Globus pallidus (tissue), 1 donor: ENCODE measurements at regions not wholly inside any gene's neighbourhood (a gene's known extent, or its start where the extent isn't known, plus 50 kb on each side); places are given as distances from the start of the nearest gene placed in this dataset.

Experiments
- DNase-seq: peaks from one replicate; pipeline ENCODE4 v3.0.0-alpha.2; 2015; ENCODE audit warnings: low spot score

DNA sequence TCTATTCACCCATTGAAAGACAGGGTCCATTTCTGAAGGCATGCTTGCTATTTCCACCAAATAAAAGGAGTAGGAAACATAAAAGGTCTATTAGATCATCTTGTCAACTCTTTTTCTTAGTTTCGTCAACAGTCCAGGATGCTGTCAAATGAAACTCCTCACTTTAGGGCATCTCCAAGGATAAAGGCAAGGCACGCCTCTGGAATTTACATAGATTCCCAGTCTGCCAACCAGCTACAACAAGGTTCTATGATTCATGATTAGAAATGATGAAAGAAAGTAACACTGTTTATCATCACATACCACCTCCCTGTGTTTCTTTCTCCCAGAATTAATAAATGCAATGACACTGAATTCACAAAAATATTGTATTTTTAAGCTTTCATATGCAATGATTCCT lies 636.3 kb downstream of the LTN1 start:
- DNase-seq: no peak

DNA sequence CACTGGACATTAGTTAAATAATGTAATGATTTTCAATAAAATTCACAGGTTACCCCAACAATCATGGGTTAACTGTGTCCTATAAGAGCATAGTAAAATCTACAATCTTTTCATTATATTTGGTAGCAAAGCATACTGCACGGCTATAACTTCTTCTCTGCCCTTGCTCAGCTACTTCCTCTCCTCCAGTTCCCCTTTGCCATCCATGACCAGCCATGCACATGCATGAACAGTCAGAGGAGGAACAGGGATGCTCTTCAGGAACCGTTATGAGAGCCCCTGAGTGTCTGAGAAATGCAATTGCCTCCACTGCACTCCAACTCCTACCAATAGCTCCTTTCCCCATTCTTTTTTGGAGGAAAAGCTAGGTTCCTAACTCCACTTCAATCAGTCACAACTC lies 646.7 kb downstream of the LTN1 start:
- no peak for DNase-seq

DNA sequence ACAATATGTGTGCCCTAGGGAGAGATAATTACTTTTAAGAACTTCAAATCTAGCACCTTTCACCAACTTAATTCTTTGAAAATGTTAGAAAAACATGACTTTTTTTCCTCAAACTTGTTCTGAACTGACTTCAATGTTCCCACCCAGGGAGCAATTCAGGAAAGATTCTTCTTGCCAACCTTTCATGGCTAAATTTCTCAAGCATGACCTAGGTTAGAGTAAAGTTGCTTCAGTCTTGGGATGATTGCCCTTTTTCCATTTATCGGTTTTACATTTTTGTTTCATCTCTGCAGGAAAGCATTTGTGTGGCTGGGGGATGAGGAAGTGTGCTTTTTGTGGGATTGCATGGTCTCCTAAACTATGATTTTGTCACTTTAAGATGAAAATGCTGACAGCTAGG lies 647.7 kb downstream of the LTN1 start:
- no peak for DNase-seq

DNA sequence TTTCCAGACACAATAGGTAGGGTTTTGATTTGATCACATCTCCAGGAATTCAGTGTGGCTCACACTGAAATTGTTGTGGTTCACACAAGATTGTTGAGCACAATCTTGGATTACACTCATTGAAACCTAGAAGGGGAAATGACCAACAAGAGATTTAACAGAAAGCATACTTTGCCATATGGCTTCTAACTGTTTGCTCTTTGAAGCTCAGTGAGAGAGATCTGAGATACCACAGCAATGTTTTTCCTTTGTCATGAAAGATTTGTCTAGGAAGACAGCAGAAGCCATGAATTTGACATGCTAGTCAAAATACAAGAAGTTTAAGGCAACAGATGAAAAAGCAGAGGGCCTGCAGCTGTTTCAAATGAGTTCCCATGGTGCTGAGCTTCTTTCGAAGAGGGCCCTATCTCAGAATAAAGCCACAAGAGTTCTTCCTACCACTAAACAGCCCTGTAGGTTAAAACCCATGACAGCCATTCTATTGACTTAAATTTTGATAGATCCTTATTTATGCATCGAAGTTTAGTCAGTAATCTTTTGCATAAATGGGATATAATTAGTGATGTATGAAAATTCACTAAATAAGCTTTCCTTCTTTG lies 650.4 kb downstream of the LTN1 start:
- no peak for DNase-seq

DNA sequence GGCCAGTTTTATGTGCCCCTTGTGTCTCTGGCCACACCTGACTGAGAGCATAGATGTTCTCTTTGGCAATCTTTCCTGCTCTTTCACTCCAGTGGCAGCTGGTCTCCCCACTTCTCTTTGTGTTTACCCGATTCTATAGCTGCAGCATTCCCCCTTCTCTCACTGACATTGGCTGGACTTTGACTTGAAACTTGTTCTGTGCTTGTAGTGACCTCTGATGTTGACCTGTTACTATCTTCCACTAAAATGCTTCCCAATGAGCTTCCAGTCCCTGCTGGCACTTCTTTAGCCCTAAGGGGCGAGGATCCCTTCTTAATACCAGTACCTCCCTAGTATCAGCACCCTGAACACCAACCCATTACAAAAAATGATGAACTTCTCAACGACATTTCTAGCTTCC lies 653.3 kb downstream of the LTN1 start:
- no peak for DNase-seq

DNA sequence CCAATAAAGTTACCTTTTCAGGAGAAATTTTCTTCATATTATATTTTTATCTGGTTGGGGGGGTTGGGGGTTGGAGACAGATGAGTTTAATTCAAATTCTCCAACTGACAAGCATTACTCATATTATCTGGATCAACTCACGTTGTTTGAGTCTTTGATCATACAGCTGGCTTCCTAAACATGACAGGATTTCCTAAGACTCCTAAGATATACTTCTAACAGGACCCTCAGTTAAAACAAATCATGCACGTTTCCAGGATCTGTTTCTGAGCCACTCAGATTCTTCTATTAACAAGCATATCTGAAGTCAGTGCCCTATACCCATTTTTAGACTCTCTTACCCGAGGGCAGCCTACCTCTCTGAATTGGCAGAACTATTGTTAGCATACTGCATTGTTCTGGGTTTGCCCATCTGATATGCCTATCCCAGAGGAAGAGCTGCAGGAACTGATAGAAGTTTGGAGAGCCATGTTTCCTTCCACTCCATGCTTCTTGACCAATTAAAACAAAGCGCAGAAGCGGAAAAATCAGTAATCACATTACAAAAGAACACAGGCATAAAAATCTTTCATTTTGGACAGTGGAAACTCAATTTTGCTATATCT lies 653.9 kb downstream of the LTN1 start:
- DNase-seq: no peak

DNA sequence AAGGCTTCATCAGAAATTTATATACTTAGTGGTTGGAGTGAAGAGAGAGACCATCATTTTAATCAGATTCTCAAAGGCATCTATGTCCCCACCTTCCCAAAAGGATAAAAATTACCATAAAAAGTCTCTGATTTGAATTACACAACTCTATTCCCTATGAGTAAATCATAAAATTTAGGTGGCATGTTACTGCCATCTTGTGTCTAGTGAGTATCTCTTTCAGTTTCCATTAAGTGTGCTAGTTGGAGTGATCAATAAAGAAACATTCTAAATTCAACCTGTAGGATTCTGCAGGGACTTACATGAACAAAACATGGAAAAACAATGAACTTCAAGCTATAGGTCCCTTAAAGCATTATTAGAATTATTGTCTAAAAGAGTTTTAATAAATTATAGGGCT lies 655.4 kb downstream of the LTN1 start:
- DNase-seq: peak; percentile 73

DNA sequence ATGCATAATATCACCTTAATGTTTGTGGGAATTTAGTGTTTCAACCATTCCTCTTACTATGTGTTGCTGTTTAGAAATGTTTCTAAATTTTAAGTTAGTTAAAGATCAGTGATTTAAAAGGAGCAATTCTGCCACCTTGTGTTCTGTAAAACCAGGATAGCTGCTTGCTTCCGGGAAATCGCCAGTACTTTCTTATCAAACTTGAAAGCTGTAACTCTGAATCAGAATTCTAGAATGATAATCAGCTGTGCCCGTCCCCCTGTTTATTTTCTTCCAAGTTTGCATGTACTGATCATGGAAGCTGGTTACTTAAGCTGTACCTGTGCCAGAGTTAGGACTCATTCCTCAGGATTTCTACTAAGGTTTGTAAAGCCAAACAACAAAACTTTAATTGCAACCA lies 656.4 kb downstream of the LTN1 start:
- peak; percentile 87 for DNase-seq

DNA sequence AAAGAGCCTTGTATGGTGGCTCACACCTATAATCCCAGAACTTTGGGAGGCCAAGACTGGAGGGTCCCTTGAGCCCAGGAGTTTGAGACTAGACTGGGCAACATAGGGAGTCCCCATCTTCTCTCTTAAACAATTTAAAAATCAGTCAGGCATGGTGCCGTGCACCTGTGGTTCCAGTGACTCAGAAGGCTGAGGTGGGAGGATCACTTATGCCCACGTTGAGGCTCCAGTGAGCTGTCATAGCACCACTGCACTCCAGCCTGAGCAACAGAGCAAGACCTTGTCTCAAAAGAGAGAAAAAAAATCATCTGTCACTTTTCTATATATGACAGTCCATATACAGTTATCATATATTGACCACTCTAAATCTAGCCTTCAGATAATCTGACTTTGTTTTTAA lies 658.3 kb downstream of the LTN1 start:
- DNase-seq: no peak

DNA sequence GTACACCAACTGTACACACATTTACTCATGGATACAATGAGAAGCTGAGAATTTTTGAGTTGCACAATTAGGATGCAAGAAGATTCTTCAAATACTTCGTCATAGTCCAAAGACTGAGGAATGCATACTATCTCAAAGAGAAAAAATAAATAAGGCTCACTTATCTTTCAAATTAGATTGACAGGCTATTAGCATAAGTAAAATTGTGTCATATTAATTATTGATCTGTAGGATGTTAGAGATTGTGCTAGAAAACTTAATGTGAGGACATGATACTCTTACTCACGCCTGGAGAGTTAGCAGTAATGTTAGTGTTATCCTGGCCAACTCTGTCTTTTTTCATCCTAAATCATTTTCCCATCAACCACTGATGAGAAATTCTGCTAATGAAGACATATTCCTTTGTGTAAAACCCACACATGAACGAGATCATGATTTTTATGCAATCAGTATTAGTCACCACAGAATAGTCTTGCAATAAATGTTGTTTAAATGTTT lies 659.0 kb downstream of the LTN1 start:
- no peak for DNase-seq

DNA sequence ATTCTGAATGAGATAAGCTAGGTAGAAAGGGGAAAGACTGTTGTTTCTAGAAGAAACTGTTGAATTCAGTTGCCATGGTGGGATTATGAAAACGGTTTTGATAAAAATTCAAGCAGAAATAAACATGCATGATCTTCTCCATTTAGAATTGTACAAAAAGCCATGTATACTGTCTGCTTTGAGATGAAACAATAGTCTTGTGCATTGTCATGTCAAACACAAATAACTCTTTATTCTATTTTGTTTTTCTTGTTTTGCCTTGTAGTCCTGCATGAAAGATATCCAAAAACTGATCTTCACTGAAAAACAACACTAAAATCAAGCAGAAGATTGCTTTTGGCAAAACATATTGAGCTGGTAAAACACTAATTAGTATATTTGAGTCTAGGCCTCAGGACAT lies 659.9 kb downstream of the LTN1 start:
- peak; percentile 86 for DNase-seq

DNA sequence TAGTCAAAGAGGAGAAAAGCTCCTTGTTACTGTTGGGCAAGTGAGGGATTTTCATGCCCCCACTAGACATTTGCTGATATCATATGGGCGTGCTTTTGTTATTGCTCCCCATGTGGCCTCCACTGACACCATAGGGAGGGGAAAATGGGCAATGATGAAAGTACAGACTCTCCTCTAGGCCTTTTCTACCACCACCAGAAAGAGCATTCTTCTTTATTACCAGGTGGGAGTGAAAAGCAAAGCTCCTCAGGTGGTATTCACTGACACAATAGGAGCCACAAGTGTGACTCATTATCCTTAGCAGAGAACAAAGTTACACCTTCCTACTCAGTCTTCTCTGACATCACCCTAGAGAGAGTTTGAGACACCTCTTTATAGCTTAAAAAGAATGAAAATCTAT lies 667.1 kb downstream of the LTN1 start:
- no peak for DNase-seq

DNA sequence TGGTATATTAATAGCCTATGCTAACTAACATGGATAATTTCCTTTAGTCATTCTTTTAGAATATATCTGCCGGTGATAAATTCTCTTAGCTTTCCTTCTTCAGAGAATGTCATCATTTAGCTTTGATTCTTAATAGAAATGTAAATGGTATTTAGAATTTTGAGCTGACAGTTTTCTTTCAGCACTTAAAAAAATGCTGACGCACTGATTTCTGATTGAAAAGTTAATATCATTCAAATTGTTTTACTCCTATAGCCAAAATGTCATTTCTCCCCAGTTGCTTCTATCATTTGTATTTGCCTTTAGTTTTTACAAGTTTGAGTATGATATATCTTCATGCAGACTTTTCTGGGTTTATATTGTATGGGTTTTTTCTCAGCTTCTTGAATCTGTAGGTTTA lies 668.0 kb downstream of the LTN1 start:
- DNase-seq: no peak

DNA sequence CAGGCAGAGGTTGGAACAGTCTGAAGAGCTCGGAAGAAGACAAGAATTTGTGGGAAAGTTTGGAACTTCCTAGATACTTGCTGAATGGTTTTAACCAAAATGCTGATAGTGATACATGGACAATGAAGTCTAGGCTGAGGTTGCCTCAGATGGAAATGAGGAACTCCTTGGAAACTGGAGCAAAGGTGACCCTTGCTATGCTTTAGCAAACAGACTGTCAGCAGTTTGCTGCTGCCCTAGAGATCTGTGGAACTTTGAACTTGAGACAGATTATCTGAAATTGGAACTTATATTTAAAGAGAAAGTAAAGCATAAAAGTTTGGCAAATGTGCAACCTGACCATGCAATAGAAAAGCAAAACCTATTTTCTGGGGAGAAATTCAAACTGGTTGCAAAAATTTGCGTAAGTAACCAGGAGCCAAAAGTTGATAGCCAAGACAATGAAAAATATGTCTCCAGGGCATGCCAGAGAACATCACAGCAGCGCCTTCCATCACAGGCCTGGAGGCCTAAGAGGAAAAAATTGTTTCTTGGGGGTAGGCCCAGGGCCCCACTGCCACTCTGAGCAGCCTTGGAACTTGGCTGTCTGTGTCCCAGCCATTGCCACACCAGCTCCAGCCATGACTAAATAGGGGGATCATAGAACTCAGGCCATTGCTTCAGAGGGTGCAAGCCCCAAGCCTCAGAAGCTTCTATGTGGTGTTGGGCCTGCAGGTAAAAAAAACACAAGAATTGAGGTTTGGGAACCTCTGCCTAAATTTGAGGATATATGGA lies 675.3 kb downstream of the LTN1 start:
- DNase-seq: no peak

DNA sequence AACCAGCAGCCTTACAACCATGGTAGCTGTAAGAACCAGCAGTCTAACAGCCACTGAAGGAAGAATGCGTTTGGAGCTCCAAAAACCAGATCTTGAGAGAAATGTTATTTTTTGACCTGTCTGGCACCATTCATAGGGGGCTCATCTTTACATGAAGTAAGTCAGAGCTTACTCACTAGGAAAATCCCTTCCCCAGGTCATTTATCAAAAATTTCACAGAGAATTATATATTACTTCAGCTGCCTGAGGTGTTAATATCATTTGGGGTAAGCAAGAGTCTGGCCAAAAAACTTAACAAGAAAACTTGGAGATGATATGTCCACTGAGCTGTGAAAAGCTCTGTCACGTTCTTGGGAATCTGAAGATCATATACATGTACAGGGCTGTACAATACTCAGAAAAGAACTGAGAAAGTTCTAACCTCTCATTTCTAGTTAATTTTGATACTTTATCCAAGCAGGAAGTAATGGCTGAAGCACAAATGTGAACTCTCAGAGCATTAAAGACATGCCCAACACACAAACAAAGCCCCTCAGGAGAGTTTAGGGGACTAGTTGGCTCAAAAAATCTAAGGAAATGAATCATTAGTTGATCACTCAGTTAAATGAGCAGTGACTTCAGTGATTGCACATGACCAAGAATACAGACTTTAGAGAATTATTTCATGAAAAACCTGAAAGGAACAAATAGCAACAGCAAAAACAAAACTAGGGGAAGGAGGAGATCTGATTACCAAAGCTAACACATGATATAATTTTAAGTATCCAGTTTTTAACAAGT lies 681.1 kb downstream of the LTN1 start:
- DNase-seq: no peak

DNA sequence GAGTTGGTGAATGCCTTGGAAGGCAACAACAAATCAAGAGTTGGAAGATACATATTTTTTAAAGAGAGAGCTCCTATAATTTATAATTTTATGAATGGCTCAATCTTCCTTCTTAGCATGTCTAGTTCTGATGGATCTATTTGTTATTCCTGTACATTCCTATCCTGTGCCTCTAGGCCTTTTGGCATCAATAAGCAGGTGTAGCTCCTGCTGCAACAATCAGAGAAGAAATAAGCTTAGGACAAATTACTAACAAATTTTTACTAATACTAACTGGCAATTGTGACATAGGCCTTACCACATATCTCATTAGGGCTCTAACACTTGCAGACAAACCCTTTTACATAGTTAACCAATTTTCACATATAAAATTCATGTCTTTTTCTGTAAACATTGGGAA lies 682.0 kb downstream of the LTN1 start:
- DNase-seq: no peak

DNA sequence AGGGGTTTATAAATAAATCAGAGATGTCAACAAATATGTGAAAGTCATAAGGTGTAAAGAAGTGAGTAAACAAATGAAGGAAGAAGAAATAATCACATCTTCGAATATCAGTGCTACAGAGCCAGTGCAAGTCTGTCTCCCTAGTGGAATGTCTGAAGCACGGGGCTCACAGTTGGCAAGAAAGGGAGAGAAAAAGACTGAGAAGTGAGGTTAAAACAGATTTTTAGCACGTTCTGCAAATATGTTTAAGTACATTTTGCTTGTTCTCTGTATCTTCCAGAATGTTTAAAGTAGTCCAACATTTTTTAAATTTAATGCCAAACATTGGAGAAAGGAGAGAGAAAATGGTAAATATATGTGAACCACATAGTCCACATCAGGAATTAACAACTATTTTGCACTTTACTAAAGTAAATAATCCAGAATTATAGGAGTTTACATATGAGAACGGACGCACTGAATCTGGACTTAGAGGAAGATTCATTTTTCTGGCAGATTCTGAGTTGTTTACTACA lies 682.4 kb downstream of the LTN1 start:
- no peak for DNase-seq

DNA sequence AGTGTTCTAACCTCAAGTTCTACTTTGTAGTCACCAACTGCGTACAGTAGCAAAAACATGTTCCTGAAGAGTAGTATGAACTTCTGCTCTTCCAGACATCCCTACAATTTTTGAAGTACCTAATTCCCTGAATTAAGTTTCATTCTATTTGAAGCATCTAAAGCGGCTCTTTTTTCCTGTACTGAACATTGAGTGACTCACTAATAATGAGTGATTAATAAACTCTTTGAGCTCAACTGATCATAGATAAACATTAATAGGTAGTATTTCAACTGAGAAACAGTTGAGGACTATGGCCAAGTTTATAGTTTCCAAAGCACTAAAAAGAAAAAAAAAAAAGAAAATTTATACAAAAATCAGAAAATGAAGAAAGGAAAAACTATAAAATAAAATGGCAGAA lies 683.1 kb downstream of the LTN1 start:
- DNase-seq: no peak

DNA sequence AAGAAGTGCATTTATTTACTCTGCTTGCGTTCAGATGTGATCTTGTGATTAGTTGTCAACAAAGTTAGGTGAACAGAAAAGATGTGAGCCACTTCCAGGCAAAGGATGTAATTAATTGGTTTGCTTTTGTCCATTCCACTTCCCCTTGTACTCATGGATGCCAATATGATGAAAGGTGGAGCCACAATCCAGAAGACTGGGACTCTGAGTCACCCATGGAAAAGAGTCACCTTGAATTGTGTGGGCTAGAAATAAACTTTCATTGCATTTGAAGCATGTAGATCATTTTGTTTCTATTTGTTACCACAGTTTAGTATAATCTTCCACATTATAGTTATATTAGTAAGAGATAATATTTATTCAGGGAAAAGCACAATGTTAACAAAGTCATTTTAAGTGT lies 684.2 kb downstream of the LTN1 start:
- no peak for DNase-seq

DNA sequence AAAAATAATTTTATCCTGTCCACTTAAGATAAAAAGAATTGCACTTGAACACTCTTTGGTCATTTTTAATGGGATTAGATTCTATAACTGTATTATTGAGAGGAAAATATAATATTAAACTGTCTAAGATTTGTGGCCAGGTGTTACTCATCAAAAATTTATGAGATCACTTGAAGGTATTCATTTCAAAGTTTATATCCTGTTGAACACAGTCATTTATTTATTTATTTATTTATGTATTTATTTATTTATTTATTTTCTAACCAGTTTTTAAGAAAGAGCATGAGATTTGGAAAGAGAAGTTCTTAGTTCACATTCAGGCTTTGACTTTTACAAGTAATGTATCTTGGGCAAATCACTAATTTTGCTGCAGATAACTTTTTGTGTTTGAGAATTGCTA lies 692.7 kb downstream of the LTN1 start:
- DNase-seq: no peak

DNA sequence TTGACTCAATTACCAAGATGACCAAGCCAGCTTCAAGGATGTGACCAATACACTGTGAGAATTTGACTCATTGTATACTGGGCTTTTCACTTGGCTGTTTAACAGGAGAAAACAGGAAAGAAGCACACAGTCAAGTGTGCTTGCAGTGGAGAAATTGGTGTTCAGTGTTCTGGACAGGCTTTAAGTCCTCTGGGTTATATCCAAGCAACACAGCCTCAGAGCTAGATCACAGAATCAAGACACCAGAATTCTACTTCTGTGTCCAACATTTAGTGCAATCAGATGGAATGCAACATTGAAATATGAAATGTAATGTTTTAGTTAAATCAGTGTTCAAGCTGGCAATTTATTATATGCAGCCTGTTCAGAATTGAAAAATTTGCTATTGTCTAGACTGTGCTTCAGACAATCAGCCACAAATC lies 694.4 kb downstream of the LTN1 start:
- no peak for DNase-seq

DNA sequence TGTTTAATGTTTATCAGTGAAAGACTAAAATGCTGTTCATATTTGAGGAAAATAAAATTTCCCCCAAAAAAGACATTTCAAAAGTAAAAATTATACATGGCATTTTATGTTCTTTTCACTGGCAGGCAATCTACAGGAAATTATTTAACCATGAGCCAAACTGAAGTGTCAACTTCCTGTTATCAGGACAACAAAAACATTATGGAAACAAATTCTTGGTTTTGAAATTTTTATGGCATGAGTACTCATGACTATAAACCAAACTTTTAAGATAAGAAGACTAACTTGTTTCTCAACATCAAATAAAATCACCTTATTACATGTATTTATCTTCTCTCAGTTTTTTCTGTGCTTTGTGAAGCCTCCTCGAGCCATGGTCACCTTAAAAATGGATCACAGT lies 698.6 kb downstream of the LTN1 start:
- no peak for DNase-seq
